ENCODE measurements at regions not wholly inside any gene's neighbourhood (a gene's known extent, or its start where the extent isn't known, plus 50 kb on each side); places are given as distances from the start of the nearest gene placed in this dataset.

DNA sequence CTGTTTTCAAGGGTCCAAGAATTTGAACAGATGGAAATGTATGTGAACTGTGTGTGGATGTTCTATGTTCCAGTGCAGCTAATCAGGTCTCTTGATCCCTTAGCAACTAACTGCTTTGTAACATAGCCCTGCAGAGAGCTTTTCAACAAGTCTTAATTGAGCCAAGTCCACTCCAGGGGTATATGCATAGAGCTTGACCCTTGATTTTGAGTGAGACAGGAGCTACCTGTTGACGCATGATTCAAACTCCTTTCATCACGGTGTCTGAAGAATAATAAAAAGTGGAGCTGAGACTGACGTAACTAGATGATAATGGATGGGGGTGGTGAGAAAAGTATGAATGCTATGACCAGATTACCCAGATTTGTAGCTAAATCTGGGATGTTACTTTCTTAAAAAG is 93.3 kb upstream of the CCDC54 start:
- H3K27ac Mint-ChIP-seq (ENCODE audit: unreplicated experiment), result no peak overlapping the region

DNA sequence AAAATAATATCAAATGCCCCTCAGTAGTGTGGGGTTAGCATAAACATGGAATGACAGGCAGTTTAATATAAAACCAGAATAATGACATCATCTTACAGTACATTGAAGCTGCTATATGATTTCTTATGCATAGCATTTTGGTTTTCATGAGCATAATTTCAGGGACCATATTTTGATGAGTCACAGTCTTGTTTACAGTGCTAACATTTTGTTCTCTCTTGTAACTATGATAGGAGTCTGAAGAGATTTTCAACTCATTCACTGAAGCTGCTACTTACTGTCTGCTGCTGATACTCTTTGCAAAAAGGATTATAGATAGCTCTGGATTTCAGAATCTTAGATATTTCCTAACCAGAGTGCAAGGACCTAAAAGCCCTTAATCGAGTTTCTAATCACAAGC is 92.6 kb upstream of the CCDC54 start:
- no peak overlapping the region for H3K27ac Mint-ChIP-seq (ENCODE audit: unreplicated experiment)
- H3K9me3 Mint-ChIP-seq (ENCODE audit: unreplicated experiment), result peaks cover 5% of the 10 kb centered on the region
- H3K27me3 Mint-ChIP-seq (ENCODE audit: unreplicated experiment), result peaks cover 1% of the 10 kb centered on the region
- H3K4me1 Mint-ChIP-seq (ENCODE audit: low read depth, unreplicated experiment), result peaks cover 17% of the 10 kb centered on the region
- H3K36me3 Mint-ChIP-seq (ENCODE audit: unreplicated experiment), result no peaks in the 10 kb centered on the region
- no peak overlapping the region for H3K4me3 Mint-ChIP-seq (ENCODE audit: unreplicated experiment)
- TF ChIP-seq, protein P1, sequence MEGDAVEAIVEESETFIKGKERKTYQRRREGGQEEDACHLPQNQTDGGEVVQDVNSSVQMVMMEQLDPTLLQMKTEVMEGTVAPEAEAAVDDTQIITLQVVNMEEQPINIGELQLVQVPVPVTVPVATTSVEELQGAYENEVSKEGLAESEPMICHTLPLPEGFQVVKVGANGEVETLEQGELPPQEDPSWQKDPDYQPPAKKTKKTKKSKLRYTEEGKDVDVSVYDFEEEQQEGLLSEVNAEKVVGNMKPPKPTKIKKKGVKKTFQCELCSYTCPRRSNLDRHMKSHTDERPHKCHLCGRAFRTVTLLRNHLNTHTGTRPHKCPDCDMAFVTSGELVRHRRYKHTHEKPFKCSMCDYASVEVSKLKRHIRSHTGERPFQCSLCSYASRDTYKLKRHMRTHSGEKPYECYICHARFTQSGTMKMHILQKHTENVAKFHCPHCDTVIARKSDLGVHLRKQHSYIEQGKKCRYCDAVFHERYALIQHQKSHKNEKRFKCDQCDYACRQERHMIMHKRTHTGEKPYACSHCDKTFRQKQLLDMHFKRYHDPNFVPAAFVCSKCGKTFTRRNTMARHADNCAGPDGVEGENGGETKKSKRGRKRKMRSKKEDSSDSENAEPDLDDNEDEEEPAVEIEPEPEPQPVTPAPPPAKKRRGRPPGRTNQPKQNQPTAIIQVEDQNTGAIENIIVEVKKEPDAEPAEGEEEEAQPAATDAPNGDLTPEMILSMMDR (IDR thresholded peaks at IDR 0.05; ENCODE audit: partially characterized antibody, unreplicated experiment), result no peak
- DNase-seq, result no peak

More for the DNA sequence above, 93.3 kb upstream of the CCDC54 start:
- TF ChIP-seq, protein P1 (IDR thresholded peaks at IDR 0.05; ENCODE audit: partially characterized antibody, unreplicated experiment), result no peak
- peaks cover 17% of the 10 kb centered on the region for H3K4me1 Mint-ChIP-seq (ENCODE audit: low read depth, unreplicated experiment)
- peaks cover 1% of the 10 kb centered on the region for H3K27me3 Mint-ChIP-seq (ENCODE audit: unreplicated experiment)
- H3K4me3 Mint-ChIP-seq (ENCODE audit: unreplicated experiment), result no peak overlapping the region
- H3K36me3 Mint-ChIP-seq (ENCODE audit: unreplicated experiment), result no peaks in the 10 kb centered on the region
- no peak for DNase-seq
- peaks cover 5% of the 10 kb centered on the region for H3K9me3 Mint-ChIP-seq (ENCODE audit: unreplicated experiment)

DNA sequence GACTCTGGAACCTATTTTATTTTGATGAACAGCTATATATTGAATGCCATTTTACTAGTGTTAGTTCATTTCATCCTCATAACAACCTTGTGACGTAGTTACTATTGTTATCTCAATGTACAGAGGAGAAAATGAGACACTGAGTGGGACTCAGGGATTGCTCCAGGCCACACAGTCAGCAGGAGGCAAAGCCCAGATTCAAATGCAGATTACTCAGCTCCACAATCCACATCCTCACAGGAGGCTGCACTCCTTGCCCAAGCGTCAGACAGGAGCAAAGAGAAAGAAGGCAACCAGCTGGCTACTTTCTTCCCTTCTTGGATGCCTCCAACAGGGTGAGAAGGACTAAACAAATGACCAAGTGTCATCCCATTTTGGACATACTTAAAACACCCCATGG is 92.0 kb upstream of the CCDC54 start:
- TF ChIP-seq, protein P1 (IDR thresholded peaks at IDR 0.05; ENCODE audit: partially characterized antibody, unreplicated experiment), result no peak
- H3K27me3 Mint-ChIP-seq (ENCODE audit: unreplicated experiment), result peaks cover 1% of the 10 kb centered on the region
- DNase-seq, result no peak
- H3K27ac Mint-ChIP-seq (ENCODE audit: unreplicated experiment), result peak overlapping the region; percentile 8
- peaks cover 17% of the 10 kb centered on the region for H3K4me1 Mint-ChIP-seq (ENCODE audit: low read depth, unreplicated experiment)
- H3K9me3 Mint-ChIP-seq (ENCODE audit: unreplicated experiment), result peaks cover 5% of the 10 kb centered on the region
- no peaks in the 10 kb centered on the region for H3K36me3 Mint-ChIP-seq (ENCODE audit: unreplicated experiment)
- no peak overlapping the region for H3K4me3 Mint-ChIP-seq (ENCODE audit: unreplicated experiment)

DNA sequence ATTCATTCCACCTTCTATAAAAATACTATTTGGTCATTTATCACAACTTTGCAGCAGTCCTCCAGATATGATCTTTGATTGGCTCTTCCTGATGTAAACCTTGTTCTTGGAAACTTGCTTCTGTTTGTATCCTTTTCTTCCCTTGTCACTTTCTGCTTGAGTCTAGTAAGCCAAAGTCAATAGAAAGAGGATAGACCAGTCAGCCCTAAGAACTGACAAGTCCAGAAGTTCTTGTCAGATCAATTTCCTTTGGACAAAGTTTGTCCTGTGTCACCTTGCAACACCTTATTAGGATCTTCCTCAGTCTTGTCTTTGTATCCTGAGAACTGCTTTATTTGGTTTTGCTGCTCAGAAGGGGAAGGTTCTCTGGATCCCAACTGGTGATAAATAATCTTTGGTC is 87.9 kb upstream of the CCDC54 start:
- Mint-ChIP-seq H3K36me3 (ENCODE audit: unreplicated experiment) (peaks cover 5% of the 10 kb centered on the region), H3K27me3 (ENCODE audit: unreplicated experiment) (no peaks in the 10 kb centered on the region), H3K9me3 (ENCODE audit: unreplicated experiment) (no peaks in the 10 kb centered on the region), H3K4me3 (ENCODE audit: unreplicated experiment) (no peak overlapping the region), H3K27ac (ENCODE audit: unreplicated experiment) (no peak overlapping the region), H3K4me1 (ENCODE audit: low read depth, unreplicated experiment) (peaks cover 8% of the 10 kb centered on the region)
- TF ChIP-seq, protein P1 (IDR thresholded peaks at IDR 0.05; ENCODE audit: partially characterized antibody, unreplicated experiment), result no peak
- DNase-seq, result no peak

DNA sequence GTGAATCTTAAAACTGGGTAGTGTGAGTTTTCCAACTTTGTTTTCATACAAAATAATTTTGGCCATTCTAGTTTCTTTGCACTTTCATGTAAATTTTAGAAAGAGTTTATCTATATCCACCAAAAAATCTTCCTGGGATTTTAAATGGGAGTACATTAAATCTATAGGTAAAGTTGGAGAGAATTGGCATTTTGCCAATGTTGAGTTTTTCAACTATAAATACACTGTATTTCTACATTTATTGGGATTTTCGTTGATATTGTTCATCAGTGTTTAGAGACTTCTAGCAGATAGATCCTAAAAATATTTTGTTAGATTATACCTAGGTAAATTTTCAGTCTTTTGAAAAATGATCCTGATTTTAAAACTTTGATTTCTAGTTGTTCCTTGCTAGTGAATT is 83.1 kb upstream of the CCDC54 start:
- no peaks in the 10 kb centered on the region for H3K4me1 Mint-ChIP-seq (ENCODE audit: low read depth, unreplicated experiment)
- no peak for DNase-seq
- H3K9me3 Mint-ChIP-seq (ENCODE audit: unreplicated experiment), result peaks cover 2% of the 10 kb centered on the region
- TF ChIP-seq, protein P1 (IDR thresholded peaks at IDR 0.05; ENCODE audit: partially characterized antibody, unreplicated experiment), result no peak
- no peak overlapping the region for H3K27ac Mint-ChIP-seq (ENCODE audit: unreplicated experiment)
- H3K4me3 Mint-ChIP-seq (ENCODE audit: unreplicated experiment), result no peak overlapping the region
- H3K36me3 Mint-ChIP-seq (ENCODE audit: unreplicated experiment), result peaks cover 11% of the 10 kb centered on the region
- no peaks in the 10 kb centered on the region for H3K27me3 Mint-ChIP-seq (ENCODE audit: unreplicated experiment)

Measured in glutamatergic neuron (in vitro differentiated cells).